GM12865 (cell line): ENCODE measurements at regions not wholly inside any gene's neighbourhood (a gene's known extent, or its start where the extent isn't known, plus 50 kb on each side); places are given as distances from the start of the nearest gene placed in this dataset.

ENCODE experiments used
- DNase-seq: peaks from one replicate; pipeline ENCODE4 v3.0.0; 2010; ENCODE audit warnings: low read depth
- H3K4me3 ChIP-seq: 2 replicates; pipeline ENCODE4 v1.5.1; 2011; ENCODE audit warnings: mild to moderate bottlenecking, low read depth, low read length, control low read depth
- CTCF ChIP-seq: IDR thresholded peaks from 2 replicates; pipeline ENCODE4 v1.5.1; 2011; ENCODE audit warnings: low read length, control low read depth, low read depth, inconsistent platforms; ENCODE audit not compliant: insufficient read depth; ENCODE audit errors: missing control alignments

- TF ChIP-seq CTCF: no peak
- no peak overlapping the region for H3K4me3 ChIP-seq
- no peak for DNase-seq
Measured at GRCh38 chr11:42003801-42004200, 544.3 kb upstream of the LRRC4C start.

GRCh38 chr11:42006766-42007165, 547.3 kb upstream of the LRRC4C start:
- no peak for DNase-seq
- no peak for TF ChIP-seq CTCF
- no peak overlapping the region for H3K4me3 ChIP-seq

- no peak overlapping the region for H3K4me3 ChIP-seq
- TF ChIP-seq CTCF: no peak
- DNase-seq: no peak
Measured at GRCh38 chr11:42012271-42012670, 552.8 kb upstream of the LRRC4C start.

GRCh38 chr11:42013656-42014201, 554.3 kb upstream of the LRRC4C start:
- no peak overlapping the region for H3K4me3 ChIP-seq
- TF ChIP-seq CTCF: no peak
- peak; percentile 0 for DNase-seq

GRCh38 chr11:42021911-42022310, 562.5 kb upstream of the LRRC4C start:
- no peak for DNase-seq
- H3K4me3 ChIP-seq: no peak overlapping the region
- no peak for TF ChIP-seq CTCF

GRCh38 chr11:42023267-42023666, 563.8 kb upstream of the LRRC4C start:
- DNase-seq: no peak
- no peak overlapping the region for H3K4me3 ChIP-seq
- TF ChIP-seq CTCF: no peak

GRCh38 chr11:42025121-42025803, 565.8 kb upstream of the LRRC4C start:
- no peak for TF ChIP-seq CTCF
- no peak overlapping the region for H3K4me3 ChIP-seq
- no peak for DNase-seq
